WTC11 (cell line): ENCODE measurements at regions not wholly inside any gene's neighbourhood (a gene's known extent, or its start where the extent isn't known, plus 50 kb on each side); places are given as distances from the start of the nearest gene placed in this dataset.

ENCODE experiments used
- ATAC-seq: fragments of 200-7000 bp; cut with Tn5 transposase; 2 replicates; pipeline ENCODE4 v1.10.0; 2021; ENCODE audit warnings: mild to moderate bottlenecking, moderate library complexity
- CTCF ChIA-PET: fragments of 300-600 bp; sonication (Branson Sonifier 250); formaldehyde crosslinking; loops from one replicate; lab custom pipeline; 2021; ENCODE audit warnings: antibody characterized with exemption; lab: Charles Lee
- POLR2A ChIA-PET: fragments of 350-600 bp; sonication (Branson Sonifier 250); formaldehyde crosslinking; loops from one replicate; lab custom pipeline; 2021; ENCODE audit warnings: antibody characterized with exemption; lab: Charles Lee
- DNase-seq: peaks from one replicate; pipeline ENCODE4 v3.0.0; 2021; ENCODE audit warnings: low spot score
- H3K27ac Mint-ChIP-seq: 2 replicates; pipeline ENCODE4 v1.8.0; 2021; ENCODE audit warnings: mixed read lengths
- H3K27me3 Mint-ChIP-seq: 2 replicates; pipeline ENCODE4 v1.8.0; 2021; ENCODE audit warnings: low read depth, mild to moderate bottlenecking, moderate library complexity, mixed read lengths
- H3K36me3 Mint-ChIP-seq: 2 replicates; pipeline ENCODE4 v1.8.0; 2021; ENCODE audit warnings: mixed read lengths
- H3K4me1 Mint-ChIP-seq: 2 replicates; pipeline ENCODE4 v1.8.0; 2022; ENCODE audit warnings: mixed read lengths
- H3K4me3 Mint-ChIP-seq: 2 replicates; pipeline ENCODE4 v1.8.0; 2021; ENCODE audit warnings: mild to moderate bottlenecking, moderate library complexity, mixed read lengths
- H3K9me3 Mint-ChIP-seq: 2 replicates; pipeline ENCODE4 v1.8.0; 2021; ENCODE audit warnings: mixed read lengths
- ELF4 ChIP-seq: sonication (generic); formaldehyde crosslinking; IDR thresholded peaks from 2 replicates; pipeline ENCODE4 v1.8.1; 2022; ENCODE audit warnings: low read depth, mild to moderate bottlenecking, moderate library complexity, missing genetic modification reagents
- ETV6 ChIP-seq: sonication (generic); formaldehyde crosslinking; IDR thresholded peaks from 2 replicates; pipeline ENCODE4 v1.8.1; 2022; ENCODE audit warnings: mild to moderate bottlenecking, missing genetic modification reagents
- FOXJ3 ChIP-seq: sonication (generic); formaldehyde crosslinking; IDR thresholded peaks from 2 replicates; pipeline ENCODE4 v1.9.0; 2021; ENCODE audit warnings: missing genetic modification reagents, mild to moderate bottlenecking, borderline replicate concordance
- FOXP1 ChIP-seq: sonication (generic); formaldehyde crosslinking; IDR thresholded peaks from 2 replicates; pipeline ENCODE4 v1.8.0; 2022; ENCODE audit warnings: missing genetic modification reagents, mild to moderate bottlenecking, moderate library complexity, borderline replicate concordance
- HMGA2 ChIP-seq: fragments of 250-450 bp; sonication (Bioruptor Pico); IDR thresholded peaks from 2 replicates; pipeline ENCODE4 v1.4.0; 2021; ENCODE audit warnings: mild to moderate bottlenecking, moderate library complexity
- NR1H2 ChIP-seq: sonication (generic); formaldehyde crosslinking; IDR thresholded peaks from 2 replicates; pipeline ENCODE4 v1.9.0; 2021; ENCODE audit warnings: mild to moderate bottlenecking, moderate library complexity, missing genetic modification reagents
- PRRX2 ChIP-seq: fragments of 250-450 bp; sonication (Bioruptor Pico); IDR thresholded peaks from 2 replicates; pipeline ENCODE4 v1.8.0; 2021; ENCODE audit warnings: mild to moderate bottlenecking
- RORB ChIP-seq: fragments of 250-450 bp; sonication (Bioruptor Pico); IDR thresholded peaks from 2 replicates; pipeline ENCODE4 v1.9.0; 2021; ENCODE audit warnings: mild to moderate bottlenecking
- ZBTB21 ChIP-seq: sonication (generic); formaldehyde crosslinking; IDR thresholded peaks from 2 replicates; pipeline ENCODE4 v1.8.1; 2023; ENCODE audit warnings: mild to moderate bottlenecking, missing genetic modification reagents, borderline replicate concordance
- ZNF219 ChIP-seq: sonication (generic); formaldehyde crosslinking; IDR thresholded peaks from 2 replicates; pipeline ENCODE4 v1.8.0; 2023; ENCODE audit warnings: missing genetic modification reagents, mild to moderate bottlenecking, borderline replicate concordance
- ZNF232 ChIP-seq: sonication (generic); formaldehyde crosslinking; IDR thresholded peaks from 2 replicates; pipeline ENCODE4 v1.8.0; 2022; ENCODE audit warnings: mild to moderate bottlenecking, missing genetic modification reagents
- ZNF263 ChIP-seq: sonication (generic); formaldehyde crosslinking; IDR thresholded peaks from 2 replicates; pipeline ENCODE4 v1.8.1; 2022; ENCODE audit warnings: low read depth, mild to moderate bottlenecking, moderate library complexity, missing genetic modification reagents
- ZNF317 ChIP-seq: sonication (generic); formaldehyde crosslinking; IDR thresholded peaks from 2 replicates; pipeline ENCODE4 v1.8.1; 2023; ENCODE audit warnings: low read depth, mild to moderate bottlenecking, moderate library complexity, missing genetic modification reagents, borderline replicate concordance
- ZNF416 ChIP-seq: fragments of 250-450 bp; sonication (Bioruptor Pico); IDR thresholded peaks from 2 replicates; pipeline ENCODE4 v1.9.0; 2021; ENCODE audit warnings: mild to moderate bottlenecking, inconsistent platforms
- ZNF423 ChIP-seq: fragments of 250-450 bp; sonication (Bioruptor Pico); IDR thresholded peaks from 2 replicates; pipeline ENCODE4 v2.1.2; 2022; ENCODE audit warnings: mild to moderate bottlenecking, moderate library complexity
- TF ChIP-seq, protein P1 (sequence below): sonication (generic); formaldehyde crosslinking; IDR thresholded peaks from 2 replicates; pipeline ENCODE4 v1.8.0; 2022; ENCODE audit warnings: mild to moderate bottlenecking, missing genetic modification reagents
- TF ChIP-seq, protein P2 (sequence below): sonication (generic); formaldehyde crosslinking; IDR thresholded peaks from 2 replicates; pipeline ENCODE4 v1.8.1; 2023; ENCODE audit warnings: mild to moderate bottlenecking, missing genetic modification reagents, moderate library complexity
- TF ChIP-seq, protein P3 (sequence below): sonication (generic); formaldehyde crosslinking; IDR thresholded peaks from 2 replicates; pipeline ENCODE4 v1.8.1; 2023; ENCODE audit warnings: mild to moderate bottlenecking, missing genetic modification reagents, moderate library complexity
- TF ChIP-seq, protein P4 (sequence below): sonication (generic); formaldehyde crosslinking; IDR thresholded peaks from 2 replicates; pipeline ENCODE4 v1.8.1; 2022; ENCODE audit warnings: missing genetic modification reagents, borderline replicate concordance
- TF ChIP-seq, protein P5 (sequence below): sonication (generic); formaldehyde crosslinking; IDR thresholded peaks from 2 replicates; pipeline ENCODE4 v1.8.1; 2022; ENCODE audit warnings: low read depth, missing genetic modification reagents, borderline replicate concordance
- TF ChIP-seq, protein P6 (sequence below): fragments of 250-450 bp; sonication (Bioruptor Pico); IDR thresholded peaks from 2 replicates; pipeline ENCODE4 v1.9.0; 2021; ENCODE audit warnings: mild to moderate bottlenecking, borderline replicate concordance

DNA sequence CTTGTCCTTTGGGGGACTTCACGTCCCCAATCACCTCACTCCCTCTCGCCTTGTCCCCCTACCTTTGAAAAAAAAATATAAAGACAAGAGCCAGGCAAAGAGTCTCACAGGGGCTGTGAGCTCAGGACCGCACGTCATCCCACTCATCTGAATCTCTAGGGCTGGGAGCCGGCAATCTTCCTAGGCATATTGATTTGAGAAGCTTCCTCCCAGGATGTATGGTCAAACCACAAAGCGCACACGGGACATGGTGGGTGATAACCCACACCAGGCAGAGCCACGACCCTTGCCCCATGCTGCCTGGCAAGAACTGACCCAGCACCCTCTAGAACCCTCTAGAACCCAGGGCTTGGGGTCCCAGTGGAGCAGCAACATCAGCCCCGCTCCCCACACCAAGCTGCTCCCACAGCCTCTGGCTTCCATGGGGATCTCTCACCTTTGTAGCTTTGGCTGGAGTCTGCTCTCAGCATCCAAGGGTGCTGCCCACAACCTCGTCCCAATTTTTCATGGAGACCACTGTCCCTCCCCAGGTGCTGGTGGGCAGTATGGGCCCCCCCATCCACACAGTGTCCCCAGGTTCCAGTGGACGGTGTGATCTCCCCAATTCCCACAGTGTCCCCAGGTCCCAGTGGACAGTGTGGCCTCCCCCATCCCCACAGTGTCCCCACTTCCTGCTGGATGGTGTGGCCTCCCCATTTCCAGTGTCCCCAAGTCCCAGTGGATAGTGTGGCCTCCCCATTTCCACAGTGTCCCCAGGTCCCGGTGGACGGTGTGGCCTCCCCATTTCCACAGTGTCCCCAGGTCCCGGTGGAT is 85.2 kb upstream of the FGF3 start (continued):
- TF ChIP-seq HMGA2 (CRISPR knock-in tag): no peak
- TF ChIP-seq ZNF263 (CRISPR knock-in tag): no peak
- TF ChIP-seq PRRX2 (CRISPR knock-in tag): no peak

DNA sequence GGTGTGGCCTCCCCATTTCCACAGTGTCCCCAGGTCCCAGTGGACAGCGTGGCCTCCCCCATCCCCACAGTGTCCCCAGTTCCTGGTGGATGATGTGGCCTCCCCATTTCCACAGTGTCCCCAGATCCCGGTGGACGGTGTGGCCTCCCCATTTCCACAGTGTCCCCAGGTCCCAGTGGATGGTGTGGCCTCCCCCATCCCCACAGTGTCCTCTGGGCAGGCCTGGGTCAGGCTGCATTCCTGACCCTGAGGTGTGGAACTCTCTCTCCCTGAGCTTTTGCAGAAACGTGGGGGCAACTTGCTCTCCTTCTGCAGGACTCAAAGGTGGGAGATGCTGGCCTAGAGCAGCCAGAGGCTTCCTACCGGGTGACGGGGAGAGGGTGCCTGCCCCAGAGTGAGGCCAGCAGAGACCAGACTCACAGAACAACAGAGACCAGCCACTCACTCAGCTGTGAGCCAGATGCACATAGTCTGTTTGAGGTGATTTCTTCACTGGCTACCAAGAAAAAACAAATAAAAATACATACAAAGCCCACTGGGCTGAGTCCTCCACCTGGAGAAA is 85.8 kb upstream of the FGF3 start:
- DNase-seq (no peak), ATAC-seq (no peak)
- TF ChIP-seq, protein P1, sequence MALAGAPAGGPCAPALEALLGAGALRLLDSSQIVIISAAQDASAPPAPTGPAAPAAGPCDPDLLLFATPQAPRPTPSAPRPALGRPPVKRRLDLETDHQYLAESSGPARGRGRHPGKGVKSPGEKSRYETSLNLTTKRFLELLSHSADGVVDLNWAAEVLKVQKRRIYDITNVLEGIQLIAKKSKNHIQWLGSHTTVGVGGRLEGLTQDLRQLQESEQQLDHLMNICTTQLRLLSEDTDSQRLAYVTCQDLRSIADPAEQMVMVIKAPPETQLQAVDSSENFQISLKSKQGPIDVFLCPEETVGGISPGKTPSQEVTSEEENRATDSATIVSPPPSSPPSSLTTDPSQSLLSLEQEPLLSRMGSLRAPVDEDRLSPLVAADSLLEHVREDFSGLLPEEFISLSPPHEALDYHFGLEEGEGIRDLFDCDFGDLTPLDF (CRISPR knock-in tag): no peak
- TF ChIP-seq ZNF416 (CRISPR knock-in tag): no peak
- no peak for TF ChIP-seq ZNF232 (CRISPR knock-in tag)
- no peak for TF ChIP-seq ZNF219
- TF ChIP-seq, protein P2, sequence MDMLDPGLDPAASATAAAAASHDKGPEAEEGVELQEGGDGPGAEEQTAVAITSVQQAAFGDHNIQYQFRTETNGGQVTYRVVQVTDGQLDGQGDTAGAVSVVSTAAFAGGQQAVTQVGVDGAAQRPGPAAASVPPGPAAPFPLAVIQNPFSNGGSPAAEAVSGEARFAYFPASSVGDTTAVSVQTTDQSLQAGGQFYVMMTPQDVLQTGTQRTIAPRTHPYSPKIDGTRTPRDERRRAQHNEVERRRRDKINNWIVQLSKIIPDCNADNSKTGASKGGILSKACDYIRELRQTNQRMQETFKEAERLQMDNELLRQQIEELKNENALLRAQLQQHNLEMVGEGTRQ (CRISPR knock-in tag): no peak
- no peak for TF ChIP-seq FOXP1 (CRISPR knock-in tag)
- no peak for TF ChIP-seq ELF4
- no peak for TF ChIP-seq RORB (CRISPR knock-in tag)
- TF ChIP-seq, protein P3, sequence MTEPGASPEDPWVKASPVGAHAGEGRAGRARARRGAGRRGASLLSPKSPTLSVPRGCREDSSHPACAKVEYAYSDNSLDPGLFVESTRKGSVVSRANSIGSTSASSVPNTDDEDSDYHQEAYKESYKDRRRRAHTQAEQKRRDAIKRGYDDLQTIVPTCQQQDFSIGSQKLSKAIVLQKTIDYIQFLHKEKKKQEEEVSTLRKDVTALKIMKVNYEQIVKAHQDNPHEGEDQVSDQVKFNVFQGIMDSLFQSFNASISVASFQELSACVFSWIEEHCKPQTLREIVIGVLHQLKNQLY (CRISPR knock-in tag): no peak
- no peak for TF ChIP-seq ZNF423 (CRISPR knock-in tag)
- H3K4me3 Mint-ChIP-seq: no peak overlapping the region
- CTCF ChIA-PET: interaction anchor here (0.7 to 12.0 kb wide), 4 partner anchors 10 to 14 kb away, joined by 4 to 74 read pairs (median 5); no protein-coding TSS in a partner anchor
- H3K27me3 Mint-ChIP-seq: peaks cover 2% of the 10 kb centered on the region; the same call in 1 of the 2 replicates
- no peaks in the 10 kb centered on the region; the same call in 1 of the 2 replicates for H3K4me1 Mint-ChIP-seq
- no peaks in the 10 kb centered on the region for H3K9me3 Mint-ChIP-seq
- H3K27ac Mint-ChIP-seq: no peak overlapping the region
- POLR2A ChIA-PET: no interaction called here
- no peaks in the 10 kb centered on the region for H3K36me3 Mint-ChIP-seq

DNA sequence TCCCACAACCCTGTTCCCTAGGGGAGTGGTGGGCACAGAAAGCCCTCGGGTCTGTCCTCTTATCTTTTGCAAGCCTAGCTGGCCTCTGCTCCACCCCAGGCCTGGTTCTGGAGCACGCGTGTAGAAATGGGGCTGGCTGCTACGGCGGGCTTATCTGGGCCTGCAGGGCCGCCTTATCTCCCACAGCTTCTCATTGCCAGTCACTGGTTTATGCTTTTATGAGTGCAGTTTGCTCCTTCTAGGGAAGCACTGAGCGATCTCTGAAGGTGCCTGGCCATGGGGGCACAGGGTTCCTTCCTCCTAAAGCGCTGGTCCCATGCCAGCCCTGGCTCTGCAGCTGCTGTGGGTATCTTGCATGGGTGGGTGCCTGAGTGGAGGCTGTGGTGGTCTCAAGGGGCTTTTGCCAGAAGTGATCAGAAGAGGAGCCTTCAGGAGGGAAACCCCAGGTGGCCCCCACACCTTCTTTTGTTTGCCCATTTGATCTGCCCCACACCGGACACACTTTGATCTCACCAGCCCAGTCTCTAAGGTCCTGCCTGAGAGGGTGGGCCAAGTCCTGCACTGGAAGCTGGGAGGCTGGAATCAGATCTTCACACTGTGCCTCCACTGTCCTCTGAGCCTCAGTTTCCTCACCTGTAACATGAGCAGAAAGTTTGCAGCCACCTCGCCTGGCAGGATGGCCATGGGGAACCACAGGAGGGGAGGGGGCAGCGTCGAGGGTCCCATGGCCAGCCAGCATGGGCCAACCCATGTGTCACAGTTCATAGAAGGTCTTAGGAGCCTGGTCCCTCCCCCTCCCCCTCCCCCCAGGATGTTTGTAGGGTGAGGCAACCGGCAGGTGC is 86.6 kb upstream of the FGF3 start:
- POLR2A ChIA-PET: no interaction called here
- CTCF ChIA-PET: interaction anchor here (0.7 to 12.0 kb wide), 5 partner anchors 10 to 13 kb away, joined by 3 to 74 read pairs (median 4); no protein-coding TSS in a partner anchor
- no peaks in the 10 kb centered on the region for H3K36me3 Mint-ChIP-seq
- peaks cover 2% of the 10 kb centered on the region; the same call in 1 of the 2 replicates for H3K27me3 Mint-ChIP-seq
- H3K27ac Mint-ChIP-seq: no peak overlapping the region
- no peaks in the 10 kb centered on the region for H3K9me3 Mint-ChIP-seq
- DNase-seq: no peak
- H3K4me3 Mint-ChIP-seq: no peak overlapping the region
- ATAC-seq: no peak
- no peaks in the 10 kb centered on the region; the same call in 1 of the 2 replicates for H3K4me1 Mint-ChIP-seq
- TF ChIP-seq ETV6: no peak
- TF ChIP-seq, protein P4, sequence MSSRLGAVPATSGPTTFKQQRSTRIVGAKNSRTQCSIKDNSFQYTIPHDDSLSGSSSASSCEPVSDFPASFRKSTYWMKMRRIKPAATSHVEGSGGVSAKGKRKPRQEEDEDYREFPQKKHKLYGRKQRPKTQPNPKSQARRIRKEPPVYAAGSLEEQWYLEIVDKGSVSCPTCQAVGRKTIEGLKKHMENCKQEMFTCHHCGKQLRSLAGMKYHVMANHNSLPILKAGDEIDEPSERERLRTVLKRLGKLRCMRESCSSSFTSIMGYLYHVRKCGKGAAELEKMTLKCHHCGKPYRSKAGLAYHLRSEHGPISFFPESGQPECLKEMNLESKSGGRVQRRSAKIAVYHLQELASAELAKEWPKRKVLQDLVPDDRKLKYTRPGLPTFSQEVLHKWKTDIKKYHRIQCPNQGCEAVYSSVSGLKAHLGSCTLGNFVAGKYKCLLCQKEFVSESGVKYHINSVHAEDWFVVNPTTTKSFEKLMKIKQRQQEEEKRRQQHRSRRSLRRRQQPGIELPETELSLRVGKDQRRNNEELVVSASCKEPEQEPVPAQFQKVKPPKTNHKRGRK (CRISPR knock-in tag): no peak
- TF ChIP-seq, protein P5, sequence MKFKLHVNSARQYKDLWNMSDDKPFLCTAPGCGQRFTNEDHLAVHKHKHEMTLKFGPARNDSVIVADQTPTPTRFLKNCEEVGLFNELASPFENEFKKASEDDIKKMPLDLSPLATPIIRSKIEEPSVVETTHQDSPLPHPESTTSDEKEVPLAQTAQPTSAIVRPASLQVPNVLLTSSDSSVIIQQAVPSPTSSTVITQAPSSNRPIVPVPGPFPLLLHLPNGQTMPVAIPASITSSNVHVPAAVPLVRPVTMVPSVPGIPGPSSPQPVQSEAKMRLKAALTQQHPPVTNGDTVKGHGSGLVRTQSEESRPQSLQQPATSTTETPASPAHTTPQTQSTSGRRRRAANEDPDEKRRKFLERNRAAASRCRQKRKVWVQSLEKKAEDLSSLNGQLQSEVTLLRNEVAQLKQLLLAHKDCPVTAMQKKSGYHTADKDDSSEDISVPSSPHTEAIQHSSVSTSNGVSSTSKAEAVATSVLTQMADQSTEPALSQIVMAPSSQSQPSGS (CRISPR knock-in tag): no peak
- no peak for TF ChIP-seq NR1H2 (CRISPR knock-in tag)
- TF ChIP-seq ZBTB21 (CRISPR knock-in tag): no peak
- TF ChIP-seq ZNF317: no peak
- TF ChIP-seq, protein P6, sequence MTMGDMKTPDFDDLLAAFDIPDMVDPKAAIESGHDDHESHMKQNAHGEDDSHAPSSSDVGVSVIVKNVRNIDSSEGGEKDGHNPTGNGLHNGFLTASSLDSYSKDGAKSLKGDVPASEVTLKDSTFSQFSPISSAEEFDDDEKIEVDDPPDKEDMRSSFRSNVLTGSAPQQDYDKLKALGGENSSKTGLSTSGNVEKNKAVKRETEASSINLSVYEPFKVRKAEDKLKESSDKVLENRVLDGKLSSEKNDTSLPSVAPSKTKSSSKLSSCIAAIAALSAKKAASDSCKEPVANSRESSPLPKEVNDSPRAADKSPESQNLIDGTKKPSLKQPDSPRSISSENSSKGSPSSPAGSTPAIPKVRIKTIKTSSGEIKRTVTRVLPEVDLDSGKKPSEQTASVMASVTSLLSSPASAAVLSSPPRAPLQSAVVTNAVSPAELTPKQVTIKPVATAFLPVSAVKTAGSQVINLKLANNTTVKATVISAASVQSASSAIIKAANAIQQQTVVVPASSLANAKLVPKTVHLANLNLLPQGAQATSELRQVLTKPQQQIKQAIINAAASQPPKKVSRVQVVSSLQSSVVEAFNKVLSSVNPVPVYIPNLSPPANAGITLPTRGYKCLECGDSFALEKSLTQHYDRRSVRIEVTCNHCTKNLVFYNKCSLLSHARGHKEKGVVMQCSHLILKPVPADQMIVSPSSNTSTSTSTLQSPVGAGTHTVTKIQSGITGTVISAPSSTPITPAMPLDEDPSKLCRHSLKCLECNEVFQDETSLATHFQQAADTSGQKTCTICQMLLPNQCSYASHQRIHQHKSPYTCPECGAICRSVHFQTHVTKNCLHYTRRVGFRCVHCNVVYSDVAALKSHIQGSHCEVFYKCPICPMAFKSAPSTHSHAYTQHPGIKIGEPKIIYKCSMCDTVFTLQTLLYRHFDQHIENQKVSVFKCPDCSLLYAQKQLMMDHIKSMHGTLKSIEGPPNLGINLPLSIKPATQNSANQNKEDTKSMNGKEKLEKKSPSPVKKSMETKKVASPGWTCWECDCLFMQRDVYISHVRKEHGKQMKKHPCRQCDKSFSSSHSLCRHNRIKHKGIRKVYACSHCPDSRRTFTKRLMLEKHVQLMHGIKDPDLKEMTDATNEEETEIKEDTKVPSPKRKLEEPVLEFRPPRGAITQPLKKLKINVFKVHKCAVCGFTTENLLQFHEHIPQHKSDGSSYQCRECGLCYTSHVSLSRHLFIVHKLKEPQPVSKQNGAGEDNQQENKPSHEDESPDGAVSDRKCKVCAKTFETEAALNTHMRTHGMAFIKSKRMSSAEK: no peak
- TF ChIP-seq FOXJ3 (CRISPR knock-in tag): no peak
